Neural cell (in vitro differentiated cells): ENCODE measurements at regions not wholly inside any gene's neighbourhood (a gene's known extent, or its start where the extent isn't known, plus 50 kb on each side); places are given as distances from the start of the nearest gene placed in this dataset.

ENCODE experiments used
- CTCF ChIP-seq: fragments of 450-650 bp; IDR thresholded peaks from 2 replicates; pipeline ENCODE4 v1.5.1; 2014; ENCODE audit warnings: antibody characterized with exemption, mild to moderate bottlenecking, moderate library complexity; ENCODE audit not compliant: poor library complexity, severe bottlenecking
- EP300 ChIP-seq: fragments of 450-650 bp; conservative IDR thresholded peaks from 2 replicates; pipeline ENCODE4 v1.6.1; 2014; ENCODE audit warnings: antibody characterized with exemption, mild to moderate bottlenecking, moderate library complexity; ENCODE audit not compliant: poor library complexity, severe bottlenecking
- EZH2 ChIP-seq: fragments of 200-600, 300-800 bp; shearing (Covaris generic), sonication (generic); IDR thresholded peaks from 2 replicates; pipeline ENCODE4 v1.6.1; 2014; ENCODE audit warnings: antibody characterized with exemption, low read length, borderline replicate concordance, mild to moderate bottlenecking; ENCODE audit not compliant: insufficient read depth, poor library complexity, severe bottlenecking
- MXI1 ChIP-seq: fragments of 450-650 bp; conservative IDR thresholded peaks from 2 replicates; pipeline ENCODE4 v1.6.1; 2014; ENCODE audit warnings: antibody characterized with exemption, mild to moderate bottlenecking; ENCODE audit not compliant: poor library complexity, severe bottlenecking
- POLR2AphosphoS5 ChIP-seq: IDR thresholded peaks from 2 replicates; pipeline ENCODE4 v1.6.1; 2012
- RAD21 ChIP-seq: fragments of 450-650 bp; conservative IDR thresholded peaks from 2 replicates; pipeline ENCODE4 v1.6.1; 2014; ENCODE audit warnings: antibody characterized with exemption, mild to moderate bottlenecking, moderate library complexity
- SMC3 ChIP-seq: fragments of 450-650 bp; conservative IDR thresholded peaks from 2 replicates; pipeline ENCODE4 v1.6.1; 2014; ENCODE audit warnings: antibody characterized with exemption, mild to moderate bottlenecking, moderate library complexity; ENCODE audit not compliant: poor library complexity
- TAF1 ChIP-seq: IDR thresholded peaks from 2 replicates; pipeline ENCODE4 v1.6.1; 2012; ENCODE audit warnings: low read depth

- TF ChIP-seq CTCF (no peak), EP300 (no peak), EZH2 (no peak), POLR2AphosphoS5 (no peak), TAF1 (no peak), SMC3 (no peak), MXI1 (no peak), RAD21 (no peak)
Measured at GRCh38 chr21:27206368-27206982, 239.6 kb upstream of the ADAMTS5 start.
